WTC11 (cell line): ENCODE measurements at regions not wholly inside any gene's neighbourhood (a gene's known extent, or its start where the extent isn't known, plus 50 kb on each side); places are given as distances from the start of the nearest gene placed in this dataset.

Experiments used
- CBFB ChIP-seq: sonication (generic); formaldehyde crosslinking; IDR thresholded peaks from 2 replicates; pipeline ENCODE4 v1.8.1; 2022; ENCODE audit warnings: mild to moderate bottlenecking, low read depth, missing genetic modification reagents
- CTCF ChIP-seq: fragments of 200-600 bp; IDR thresholded peaks from 2 replicates; pipeline ENCODE4 v1.8.0; 2022; ENCODE audit warnings: antibody characterized with exemption
- ESRRA ChIP-seq: sonication (generic); formaldehyde crosslinking; IDR thresholded peaks from 2 replicates; pipeline ENCODE4 v1.8.1; 2022; ENCODE audit warnings: mild to moderate bottlenecking, missing genetic modification reagents, borderline replicate concordance
- FOXP1 ChIP-seq: sonication (generic); formaldehyde crosslinking; IDR thresholded peaks from 2 replicates; pipeline ENCODE4 v1.8.0; 2022; ENCODE audit warnings: missing genetic modification reagents, mild to moderate bottlenecking, moderate library complexity, borderline replicate concordance
- IRF2 ChIP-seq: sonication (generic); formaldehyde crosslinking; IDR thresholded peaks from 2 replicates; pipeline ENCODE4 v1.8.0; 2022; ENCODE audit warnings: low read depth, missing genetic modification reagents, borderline replicate concordance
- USF2 ChIP-seq: sonication (generic); formaldehyde crosslinking; IDR thresholded peaks from 2 replicates; pipeline ENCODE4 v1.8.1; 2023; ENCODE audit warnings: mild to moderate bottlenecking, missing genetic modification reagents, moderate library complexity
- ZNF138 ChIP-seq: sonication (generic); formaldehyde crosslinking; conservative IDR thresholded peaks from 2 replicates; pipeline ENCODE4 v1.8.1; 2022; ENCODE audit warnings: mild to moderate bottlenecking, moderate library complexity, missing genetic modification reagents
- ZSCAN18 ChIP-seq: fragments of 250-450 bp; sonication (Bioruptor Pico); IDR thresholded peaks from 2 replicates; pipeline ENCODE4 v2.1.2; 2022; ENCODE audit warnings: mild to moderate bottlenecking, moderate library complexity

- TF ChIP-seq ESRRA (CRISPR knock-in tag) (no peak), CTCF (no peak), FOXP1 (CRISPR knock-in tag) (no peak), IRF2 (CRISPR knock-in tag) (no peak), USF2 (no peak), ZNF138 (CRISPR knock-in tag) (no peak), ZSCAN18 (CRISPR knock-in tag) (no peak), CBFB (CRISPR knock-in tag) (no peak)
Observed at GRCh38 chr14:54053386-54053745, 96.7 kb upstream of the BMP4 start.
